ENCODE measurements at regions not wholly inside any gene's neighbourhood (a gene's known extent, or its start where the extent isn't known, plus 50 kb on each side); places are given as distances from the start of the nearest gene placed in this dataset.

DNA sequence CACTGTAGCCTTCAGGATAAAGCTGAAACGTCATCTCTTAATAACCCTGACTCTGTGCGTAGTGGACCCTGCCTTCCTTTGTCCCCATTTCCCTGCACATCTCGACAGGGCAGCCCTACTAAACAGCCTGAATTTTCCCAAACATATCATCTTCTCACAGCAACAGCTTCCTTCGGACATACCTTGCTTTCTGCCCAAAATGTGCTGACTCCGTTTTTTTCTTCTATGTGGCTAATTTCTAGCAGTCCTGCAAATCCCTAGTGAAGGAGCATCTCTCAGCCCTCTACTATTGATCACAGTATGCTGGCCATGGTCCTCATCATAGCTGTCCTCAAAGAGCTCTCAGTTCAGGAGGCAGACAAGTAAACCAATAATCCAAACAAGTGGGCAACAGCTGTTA lies 53.1 kb upstream of the PCED1B start:
- in situ Hi-C loops (cut with MboI; ENCODE audit: low sequenced_read_pairs in 4 of 4) = loop anchor here in 1 of 4 donors (10.0 to 25.0 kb wide), 2 partner anchors 636 to 681 kb away; no protein-coding TSS in a partner anchor
- DNase-seq (no peak), ATAC-seq (no peak)
- H3K9me3 ChIP-seq = no peaks in the 10 kb centered on the region
- no peaks in the 10 kb centered on the region for H3K27me3 ChIP-seq
- no peaks in the 10 kb centered on the region for H3K36me3 ChIP-seq
- intact Hi-C loops (cut with DNase I; ENCODE audit: low total_unique reads) = loop anchor here (10.0 kb wide), 1 partner anchor 901 kb away; no protein-coding TSS in a partner anchor
- no peak for TF ChIP-seq CTCF (IDR thresholded peaks at IDR 0.05 in 4 of 5, conservative IDR thresholded peaks at IDR 0.05 in 1 of 5)
- no peak for TF ChIP-seq POLR2A (IDR thresholded peaks at IDR 0.05)
- no peaks in the 10 kb centered on the region for H3K4me1 ChIP-seq
- no peak overlapping the region for H3K27ac ChIP-seq
- H3K4me3 ChIP-seq = no peak overlapping the region
